HUES64 (cell line): ENCODE measurements at regions not wholly inside any gene's neighbourhood (a gene's known extent, or its start where the extent isn't known, plus 50 kb on each side); places are given as distances from the start of the nearest gene placed in this dataset.
"Not testable (repeated sequence)": the region's sequence is repeated elsewhere in the genome, so short reads cannot be mapped to it uniquely, and the experiment has no call there.

Experiments used
- H3K27ac ChIP-seq: 2 replicates; pipeline ENCODE4 v1.7.0; 2013; ENCODE audit warnings: low read depth, low read length, inconsistent platforms
- H3K27me3 ChIP-seq: 2 replicates; pipeline ENCODE4 v1.6.1; 2013; ENCODE audit warnings: mild to moderate bottlenecking, low read length; ENCODE audit not compliant: insufficient read depth
- H3K36me3 ChIP-seq: 2 replicates; pipeline ENCODE4 v1.6.1; 2013; ENCODE audit warnings: mild to moderate bottlenecking, low read length; ENCODE audit not compliant: insufficient read depth
- H3K4me1 ChIP-seq: 2 replicates; pipeline ENCODE4 v1.6.1; 2013; ENCODE audit warnings: mild to moderate bottlenecking, low read length, moderate library complexity; ENCODE audit not compliant: insufficient read depth
- H3K4me3 ChIP-seq: 2 replicates; pipeline ENCODE4 v1.5.1; 2013; ENCODE audit warnings: mild to moderate bottlenecking, low read length, moderate library complexity
- H3K9ac ChIP-seq: 2 replicates; pipeline ENCODE4 v1.6.1; 2013; ENCODE audit warnings: mild to moderate bottlenecking, low read depth, low read length
- H3K9me3 ChIP-seq: 2 replicates; pipeline ENCODE4 v1.6.1; 2013; ENCODE audit warnings: low read depth, low read length; ENCODE audit not compliant: insufficient read depth
- WGBS: fragments of 150-250, 120-280 bp; methylation state at CpG from one replicate; pipeline ENCODE4 v1.1.7; 2013; ENCODE audit warnings: missing lambda C conversion rate; 5-methylcytosine and 5-hydroxymethylcytosine counted together

DNA sequence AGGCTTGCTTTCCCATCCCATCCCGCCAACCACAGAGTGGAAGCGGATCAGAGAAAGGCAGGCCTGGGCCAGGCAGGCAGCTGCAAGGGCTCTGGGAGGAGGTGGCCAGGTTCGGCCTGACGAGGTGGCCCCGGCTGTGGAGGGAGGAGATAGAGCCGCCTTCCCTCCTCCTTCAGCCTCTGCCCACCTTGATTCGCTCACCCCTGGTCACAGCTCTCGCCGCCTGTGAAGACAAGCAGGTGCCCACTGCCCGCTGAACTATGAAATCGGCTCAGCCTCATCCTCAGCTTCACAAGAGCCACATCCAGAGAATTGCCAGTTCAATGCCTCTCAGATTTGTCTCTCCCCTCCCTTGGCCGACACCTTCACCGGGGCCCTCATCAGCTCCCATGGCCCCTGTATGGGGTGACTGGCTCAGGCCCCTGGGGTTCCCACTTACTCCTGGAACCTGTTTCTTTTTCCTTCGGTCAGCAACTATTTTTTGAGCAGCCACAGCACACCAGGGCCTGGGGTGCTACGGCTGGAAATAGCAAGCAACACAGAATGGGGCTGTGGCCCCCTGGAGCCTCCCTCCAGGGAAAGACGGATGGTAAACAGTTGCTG, 80.0 kb upstream of the CHST15 start:
- 89% methylated on average over 16 of the region's 16 CpGs for WGBS
- no peaks in the 10 kb centered on the region for H3K36me3 ChIP-seq
- H3K9me3 ChIP-seq, result no peaks in the 10 kb centered on the region
- no peaks in the 10 kb centered on the region for H3K27me3 ChIP-seq
- no peak overlapping the region for H3K9ac ChIP-seq
- H3K27ac ChIP-seq, result no peak overlapping the region
- no peak overlapping the region for H3K4me3 ChIP-seq
- no peaks in the 10 kb centered on the region for H3K4me1 ChIP-seq

DNA sequence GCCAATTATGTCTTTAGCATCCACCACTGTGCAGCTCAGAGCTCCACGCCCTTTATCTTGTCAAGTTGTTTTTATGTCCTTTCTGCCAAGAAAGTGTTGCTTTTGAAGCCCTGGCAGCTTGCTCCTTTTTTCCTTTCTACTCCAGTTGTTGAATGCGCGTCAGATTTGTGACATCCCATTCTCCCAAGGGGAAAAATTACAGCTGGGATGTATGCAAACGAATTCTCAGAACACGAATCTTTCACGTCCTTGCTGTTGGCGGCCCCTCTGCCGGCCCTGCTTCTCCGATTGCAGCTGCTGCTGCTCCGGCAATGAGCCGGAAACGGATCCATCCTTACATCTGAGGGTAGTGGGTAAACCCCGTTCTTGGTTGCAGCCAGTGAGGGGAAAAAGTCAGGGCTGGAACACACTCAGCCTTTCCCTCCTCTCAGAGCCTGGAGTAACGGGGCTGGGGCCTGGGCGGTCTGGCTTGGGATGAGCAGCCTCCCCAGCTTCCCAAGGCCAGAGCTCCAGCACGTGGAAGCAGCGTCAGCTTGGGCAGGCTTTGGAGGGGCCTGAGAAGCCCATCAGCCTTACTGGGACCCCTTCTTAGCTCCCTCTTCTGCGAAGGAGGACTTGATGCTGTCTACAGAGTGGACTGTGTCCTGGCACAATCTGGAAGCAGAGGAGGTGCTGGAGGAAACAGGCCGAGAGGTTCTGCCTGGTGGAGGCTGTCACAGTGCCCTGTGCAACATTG, 79.0 kb upstream of the CHST15 start:
- H3K27me3 ChIP-seq, result no peaks in the 10 kb centered on the region
- H3K9me3 ChIP-seq, result no peaks in the 10 kb centered on the region
- no peak overlapping the region for H3K4me3 ChIP-seq
- no peak overlapping the region for H3K9ac ChIP-seq
- WGBS, result 90% methylated on average over 19 of the region's 19 CpGs
- no peaks in the 10 kb centered on the region for H3K4me1 ChIP-seq
- no peak overlapping the region for H3K27ac ChIP-seq
- H3K36me3 ChIP-seq, result no peaks in the 10 kb centered on the region

DNA sequence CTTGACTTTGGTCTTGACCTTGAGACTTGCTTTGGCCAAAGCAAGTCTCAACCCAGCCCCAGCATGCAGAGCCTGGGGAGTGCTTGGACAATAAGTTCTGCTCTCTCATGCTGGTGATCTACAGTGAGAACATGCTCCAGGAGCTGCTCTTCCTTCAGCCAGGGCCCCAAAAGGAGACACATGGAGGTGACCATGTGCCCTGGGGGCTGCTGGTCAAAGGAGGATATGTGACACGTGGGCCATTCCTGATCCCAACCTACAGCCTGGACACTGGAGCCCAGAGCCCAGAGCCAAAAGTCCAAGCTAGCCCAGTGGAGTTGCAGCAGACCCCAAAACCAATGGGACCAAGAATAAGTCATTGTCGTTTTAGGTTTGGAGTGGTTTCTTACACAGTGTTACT, 78.2 kb upstream of the CHST15 start:
- Histone ChIP-seq H3K36me3 (no peaks in the 10 kb centered on the region), H3K4me3 (no peak overlapping the region), H3K4me1 (no peaks in the 10 kb centered on the region), H3K9ac (no peak overlapping the region), H3K9me3 (no peaks in the 10 kb centered on the region), H3K27me3 (no peaks in the 10 kb centered on the region), H3K27ac (no peak overlapping the region)
- WGBS, result 89% methylated on average over 2 of the region's 2 CpGs

DNA sequence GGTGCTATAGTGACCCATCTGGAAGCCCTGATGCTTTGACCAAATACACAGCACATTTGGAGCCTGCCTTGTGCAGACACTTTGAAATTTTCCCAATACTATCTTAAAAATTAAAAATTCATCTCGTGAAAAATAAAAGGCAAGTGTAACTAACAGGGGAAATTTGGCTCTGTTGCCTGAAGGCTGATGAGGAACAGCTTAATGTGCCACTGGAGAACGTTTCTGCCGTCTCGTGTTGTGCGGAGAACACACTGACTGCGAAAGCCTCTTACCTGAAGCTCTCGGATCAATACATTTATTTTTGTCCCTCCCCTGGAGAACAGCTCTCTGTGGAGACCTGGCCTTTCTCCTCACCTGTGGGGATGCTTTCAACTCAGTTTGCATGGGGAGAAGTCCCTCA, 77.2 kb upstream of the CHST15 start:
- no peaks in the 10 kb centered on the region for H3K4me1 ChIP-seq
- H3K4me3 ChIP-seq, result no peak overlapping the region
- no peaks in the 10 kb centered on the region for H3K27me3 ChIP-seq
- H3K9ac ChIP-seq, result no peak overlapping the region
- no peaks in the 10 kb centered on the region for H3K9me3 ChIP-seq
- H3K27ac ChIP-seq, result no peak overlapping the region
- no peaks in the 10 kb centered on the region for H3K36me3 ChIP-seq
- WGBS, result 92% methylated on average over 7 of the region's 7 CpGs

DNA sequence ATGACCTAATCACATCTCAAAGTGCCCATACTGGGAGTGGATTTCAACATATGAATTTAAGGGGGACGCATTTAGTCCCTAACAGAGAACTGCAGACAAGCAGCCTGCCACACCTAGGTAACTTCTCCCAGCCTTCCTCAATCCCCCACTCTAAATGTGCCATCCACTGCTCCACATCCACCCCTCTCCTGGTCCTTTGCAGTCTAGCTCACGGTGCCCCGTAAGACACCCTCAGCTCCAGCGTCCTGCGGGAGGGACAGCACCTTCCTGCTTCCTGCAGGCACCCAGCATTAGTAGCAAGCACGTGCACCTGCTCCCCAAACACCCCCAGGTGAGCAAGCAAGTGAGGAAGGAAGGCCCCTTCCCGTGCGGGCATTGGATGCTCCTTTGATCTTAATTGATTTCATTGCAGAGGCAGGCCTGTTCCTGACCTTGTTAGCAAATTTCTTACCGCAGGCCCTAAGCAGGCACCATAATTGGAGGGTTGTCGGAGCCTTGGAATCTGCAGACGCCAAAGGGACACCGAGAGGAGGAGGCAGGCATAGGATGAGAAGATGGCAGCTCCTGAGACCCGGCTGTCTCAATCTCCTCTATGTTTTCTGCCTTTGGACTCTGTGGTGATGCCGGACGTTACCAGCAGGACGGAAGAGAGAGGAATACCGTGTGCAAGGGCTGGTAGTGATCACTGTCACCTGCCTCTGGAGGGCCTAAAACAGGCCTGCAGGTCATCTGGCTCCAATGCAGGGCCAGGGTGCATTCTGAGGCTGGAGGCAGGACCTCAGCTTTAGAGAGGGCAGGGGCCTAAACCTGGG, 75.8 kb upstream of the CHST15 start:
- H3K27me3 ChIP-seq, result no peaks in the 10 kb centered on the region
- WGBS, result 89% methylated on average over 17 of the region's 17 CpGs
- H3K4me1 ChIP-seq, result no peaks in the 10 kb centered on the region

DNA sequence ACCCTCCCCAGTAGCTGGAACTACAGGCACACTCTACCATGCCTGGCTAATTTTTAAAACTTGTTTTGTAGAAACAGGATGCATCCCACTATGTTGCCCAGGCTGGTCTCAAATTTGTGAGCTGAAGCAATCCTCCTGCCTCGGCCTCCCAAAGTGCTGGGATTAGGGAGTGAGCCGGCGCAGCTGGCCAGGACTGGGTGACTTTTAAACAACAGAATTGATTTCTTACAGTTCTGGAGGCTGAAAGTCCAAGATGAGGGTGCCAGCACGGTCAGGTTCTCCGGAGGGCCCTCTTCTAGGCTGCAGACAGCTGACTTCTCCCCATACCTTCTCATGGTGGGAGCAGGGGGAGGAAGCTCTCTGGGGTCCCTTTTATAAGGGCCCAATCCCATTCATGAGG, 75.2 kb upstream of the CHST15 start:
- H3K9ac ChIP-seq, result no peak overlapping the region
- no peaks in the 10 kb centered on the region for H3K4me1 ChIP-seq
- no peak overlapping the region for H3K27ac ChIP-seq
- 94% methylated on average over 5 of the region's 5 CpGs for WGBS
- no peaks in the 10 kb centered on the region for H3K36me3 ChIP-seq
- H3K4me3 ChIP-seq, result no peak overlapping the region
- no peaks in the 10 kb centered on the region for H3K9me3 ChIP-seq
- no peaks in the 10 kb centered on the region for H3K27me3 ChIP-seq

More for the DNA sequence above, 75.8 kb upstream of the CHST15 start:
- H3K36me3 ChIP-seq, result no peaks in the 10 kb centered on the region
- H3K9me3 ChIP-seq, result no peaks in the 10 kb centered on the region
- H3K9ac ChIP-seq, result no peak overlapping the region
- no peak overlapping the region for H3K4me3 ChIP-seq
- no peak overlapping the region for H3K27ac ChIP-seq

DNA sequence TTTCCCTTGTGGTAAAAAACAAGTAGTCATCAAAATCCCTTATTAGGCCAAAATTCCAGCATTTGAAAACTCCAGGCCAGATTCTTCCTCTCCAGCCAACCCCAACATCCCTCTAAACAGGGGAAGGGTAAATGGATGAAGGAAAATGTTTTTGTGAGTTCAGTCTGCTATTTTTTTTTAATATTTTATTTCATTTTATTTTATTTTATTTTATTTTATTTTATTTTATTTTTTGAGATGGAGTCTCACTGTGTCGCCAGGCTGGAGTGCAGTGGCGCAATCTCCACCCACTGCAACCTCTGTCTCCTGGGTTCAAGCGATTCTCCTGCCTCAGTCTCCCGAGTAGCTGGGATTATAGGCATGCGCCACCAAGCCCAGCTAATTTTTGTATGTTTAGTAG, 74.5 kb upstream of the CHST15 start:
- H3K27ac ChIP-seq, H3K4me3 ChIP-seq, H3K9me3 ChIP-seq, H3K9ac ChIP-seq, H3K4me1 ChIP-seq, H3K36me3 ChIP-seq, H3K27me3 ChIP-seq: not testable (repeated sequence)
- 98% methylated on average over 5 of the region's 5 CpGs for WGBS

DNA sequence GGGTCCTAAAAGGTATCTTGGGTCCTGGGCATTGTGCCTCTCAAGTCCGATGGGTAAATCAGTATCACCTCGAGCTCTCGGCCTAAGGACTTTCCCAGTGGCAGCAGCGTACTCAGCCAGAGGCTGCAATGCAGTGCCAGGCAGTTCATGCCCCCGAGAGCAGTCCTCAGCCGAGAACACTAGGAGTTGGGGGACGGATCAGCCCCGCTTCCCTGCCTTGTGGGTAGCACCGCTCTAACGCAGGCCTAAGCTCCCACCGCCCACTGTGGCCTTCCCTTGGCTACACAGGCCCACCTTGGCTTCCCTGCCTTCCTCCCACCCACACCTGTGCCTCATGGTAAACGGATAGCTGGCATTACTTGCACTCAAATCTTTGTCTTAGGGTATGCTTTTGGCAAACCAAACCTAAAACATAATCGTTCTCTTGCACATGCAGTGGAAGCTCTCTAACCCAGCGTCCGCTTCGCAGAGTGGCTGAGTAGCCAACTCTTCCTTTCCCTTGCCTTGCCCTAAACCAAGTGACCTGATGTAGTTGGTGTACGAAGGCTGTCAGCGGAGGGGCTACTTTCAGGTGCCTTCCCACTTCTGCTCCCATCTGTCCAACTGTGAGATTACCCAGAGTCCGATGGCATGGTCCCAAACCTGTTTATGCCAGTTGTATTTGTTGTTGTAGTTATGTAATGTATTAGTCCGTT, 73.2 kb upstream of the CHST15 start:
- Histone ChIP-seq H3K4me3 (no peak overlapping the region), H3K9me3 (no peaks in the 10 kb centered on the region), H3K4me1 (no peaks in the 10 kb centered on the region), H3K27ac (no peak overlapping the region), H3K36me3 (no peaks in the 10 kb centered on the region), H3K27me3 (no peaks in the 10 kb centered on the region), H3K9ac (no peak overlapping the region)
- 89% methylated on average over 20 of the region's 20 CpGs for WGBS

DNA sequence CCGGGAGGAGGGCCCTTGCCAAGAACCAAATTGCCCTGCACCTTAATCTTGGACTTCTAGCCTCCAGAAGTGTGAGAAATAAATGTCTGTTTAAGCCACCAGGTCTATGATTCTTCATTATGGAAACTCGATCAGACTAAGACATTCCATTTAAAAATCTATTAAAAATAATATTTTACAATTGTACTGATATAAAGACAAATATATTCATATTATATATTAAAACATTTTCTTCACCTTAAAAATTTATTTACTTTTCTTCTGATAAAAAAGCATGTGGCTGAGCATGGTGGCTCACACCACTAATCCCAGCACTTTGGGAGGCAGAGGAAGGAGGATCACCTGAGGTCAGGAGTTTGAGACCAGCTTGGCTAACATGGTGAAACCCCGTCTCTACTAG, 72.4 kb upstream of the CHST15 start:
- Histone ChIP-seq H3K4me3 (no peak overlapping the region), H3K27me3 (no peaks in the 10 kb centered on the region), H3K9ac (no peak overlapping the region), H3K9me3 (no peaks in the 10 kb centered on the region), H3K4me1 (no peaks in the 10 kb centered on the region), H3K27ac (no peak overlapping the region), H3K36me3 (no peaks in the 10 kb centered on the region)
- WGBS, result 92% methylated on average over 2 of the region's 3 CpGs

DNA sequence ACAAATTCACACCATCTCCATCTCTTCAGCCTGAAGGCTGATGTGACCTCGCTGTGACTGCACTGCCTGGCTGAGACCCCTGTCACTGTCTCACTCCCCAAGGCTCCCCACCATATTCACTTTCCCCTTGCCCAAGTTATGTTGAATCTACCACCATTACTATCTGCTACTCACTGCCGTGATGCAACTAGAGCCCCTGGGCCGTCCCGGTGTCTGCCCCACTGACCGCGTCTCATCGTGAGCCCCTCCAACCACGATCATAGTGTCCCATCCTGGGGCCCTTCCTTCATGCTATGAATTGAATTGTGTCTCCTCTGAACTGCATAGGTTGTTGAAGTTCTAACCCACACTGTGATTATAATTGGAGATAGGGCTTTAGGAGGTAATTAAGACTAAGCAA, 71.9 kb upstream of the CHST15 start:
- Histone ChIP-seq H3K27ac (no peak overlapping the region), H3K4me3 (no peak overlapping the region), H3K9ac (no peak overlapping the region), H3K9me3 (no peaks in the 10 kb centered on the region), H3K4me1 (peaks cover 2% of the 10 kb centered on the region), H3K27me3 (peaks cover under 1% of the 10 kb centered on the region; the same call in 1 of the 2 replicates), H3K36me3 (no peaks in the 10 kb centered on the region)
- WGBS, result 90% methylated on average over 8 of the region's 8 CpGs

DNA sequence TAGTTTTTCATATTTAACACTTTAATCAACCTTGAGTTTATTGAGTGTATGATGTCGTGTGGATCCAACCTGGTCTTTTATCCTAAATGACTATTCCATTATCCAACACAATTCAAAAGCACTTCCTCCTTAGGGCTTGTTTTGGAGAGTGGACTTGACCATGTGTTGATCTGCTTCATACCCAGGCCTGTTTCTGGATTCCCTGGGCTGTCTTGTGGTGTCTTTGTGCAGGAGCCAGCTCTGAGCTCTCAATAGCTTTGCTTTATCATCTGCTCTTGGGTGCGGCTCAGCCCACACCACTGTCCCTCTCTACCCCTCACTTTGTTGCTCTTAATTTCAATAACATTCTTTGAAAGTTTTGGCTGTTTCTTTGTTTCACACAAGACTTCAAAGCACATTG, 70.9 kb upstream of the CHST15 start:
- H3K9ac ChIP-seq, result no peak overlapping the region
- H3K36me3 ChIP-seq, result no peaks in the 10 kb centered on the region
- peaks cover 11% of the 10 kb centered on the region for H3K4me1 ChIP-seq
- H3K4me3 ChIP-seq, result no peak overlapping the region
- peaks cover 5% of the 10 kb centered on the region; the same call in 1 of the 2 replicates for H3K27me3 ChIP-seq
- 55% methylated on average over 1 of the region's 2 CpGs for WGBS
- no peaks in the 10 kb centered on the region for H3K9me3 ChIP-seq
- H3K27ac ChIP-seq, result no peak overlapping the region
